NT2/D1 (cell line): ENCODE measurements at regions not wholly inside any gene's neighbourhood (a gene's known extent, or its start where the extent isn't known, plus 50 kb on each side); places are given as distances from the start of the nearest gene placed in this dataset.

ENCODE experiments used
- DNase-seq: peaks from one replicate; pipeline ENCODE4 v3.0.0-alpha.2; 2011; ENCODE audit warnings: low read depth, low spot score
- H3K27me3 ChIP-seq: 2 replicates; pipeline ENCODE4 v1.6.0; 2011; ENCODE audit warnings: mild to moderate bottlenecking; ENCODE audit not compliant: insufficient read length, insufficient read depth
- H3K36me3 ChIP-seq: 2 replicates; pipeline ENCODE4 v1.6.1; 2011; ENCODE audit warnings: mild to moderate bottlenecking, low read length, mixed read lengths; ENCODE audit not compliant: insufficient read depth, insufficient read length
- H3K4me1 ChIP-seq: 2 replicates; pipeline ENCODE4 v1.5.1; 2011; ENCODE audit not compliant: insufficient read depth, insufficient read length
- H3K4me3 ChIP-seq: 2 replicates; pipeline ENCODE4 v1.5.1; 2011; ENCODE audit warnings: low read depth; ENCODE audit not compliant: insufficient read length
- H3K9ac ChIP-seq: 2 replicates; pipeline ENCODE4 v1.6.0; 2011; ENCODE audit warnings: low read depth; ENCODE audit not compliant: insufficient read length
- H3K9me3 ChIP-seq: 2 replicates; pipeline ENCODE4 v1.5.1; 2011; ENCODE audit warnings: mild to moderate bottlenecking, low read length; ENCODE audit not compliant: insufficient read depth
- SUZ12 ChIP-seq: IDR thresholded peaks from 2 replicates; pipeline ENCODE4 v1.6.1; 2011; ENCODE audit not compliant: insufficient read length, insufficient read depth; ENCODE audit errors: extremely low read depth
- YY1 ChIP-seq: IDR thresholded peaks from 2 replicates; pipeline ENCODE4 v1.6.1; 2011; ENCODE audit not compliant: insufficient read length, insufficient read depth
- ZNF274 ChIP-seq: IDR thresholded peaks from 2 replicates; pipeline ENCODE4 v1.6.1; 2011; ENCODE audit warnings: mild to moderate bottlenecking, low read depth, low read length

DNA sequence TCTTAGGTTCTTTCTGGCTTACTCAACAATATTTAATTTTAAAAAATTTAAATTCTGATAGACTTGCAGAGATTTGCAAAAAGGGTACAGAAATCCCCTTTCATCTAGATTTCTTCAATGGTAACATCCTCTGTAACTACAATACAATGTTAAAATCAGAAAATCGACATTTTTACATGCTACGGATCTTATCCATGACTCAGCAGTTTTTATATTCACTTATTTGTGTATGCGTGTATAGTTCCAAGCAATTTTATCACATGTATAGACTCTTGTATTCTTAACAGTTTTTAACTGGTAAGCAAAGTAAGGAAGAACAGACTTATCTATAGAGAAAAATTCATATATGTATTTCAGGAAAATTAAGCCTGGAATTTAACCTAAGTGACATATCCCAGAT lies 256.1 kb upstream of the MEX3C start:
- Histone ChIP-seq H3K9ac (no peak overlapping the region), H3K4me1 (no peaks in the 10 kb centered on the region), H3K27me3 (no peaks in the 10 kb centered on the region), H3K36me3 (no peaks in the 10 kb centered on the region), H3K9me3 (no peaks in the 10 kb centered on the region), H3K4me3 (no peak overlapping the region)
- DNase-seq, result no peak
- TF ChIP-seq SUZ12, result no peak
- no peak for TF ChIP-seq ZNF274
- no peak for TF ChIP-seq YY1

DNA sequence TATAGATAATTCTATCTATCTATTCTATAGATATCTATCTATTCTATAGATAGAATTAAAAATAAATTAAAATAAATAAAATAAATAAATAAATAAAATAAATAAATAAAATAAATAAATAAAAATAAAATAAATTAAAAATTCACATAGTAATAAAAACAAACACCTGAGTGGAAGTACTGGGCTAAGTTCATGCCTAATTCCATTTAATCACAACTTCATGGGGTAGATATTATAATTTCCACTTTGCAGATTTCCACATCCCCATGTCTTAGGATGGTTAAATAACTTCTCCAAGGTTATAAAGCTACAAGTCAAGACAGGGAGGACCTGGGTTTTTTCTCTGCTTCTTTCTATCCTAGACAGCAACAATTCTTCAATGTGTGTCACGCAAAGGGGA lies 261.4 kb upstream of the MEX3C start:
- H3K9ac ChIP-seq, result no peak overlapping the region
- no peak for DNase-seq
- no peak overlapping the region for H3K4me3 ChIP-seq
- H3K27me3 ChIP-seq, result no peaks in the 10 kb centered on the region
- TF ChIP-seq YY1, result no peak
- TF ChIP-seq SUZ12, result no peak
- TF ChIP-seq ZNF274, result no peak
- no peaks in the 10 kb centered on the region for H3K36me3 ChIP-seq
- no peaks in the 10 kb centered on the region for H3K4me1 ChIP-seq
- H3K9me3 ChIP-seq, result no peaks in the 10 kb centered on the region

- DNase-seq, result no peak
- Histone ChIP-seq H3K9me3 (no peaks in the 10 kb centered on the region), H3K27me3 (no peaks in the 10 kb centered on the region), H3K9ac (no peak overlapping the region), H3K36me3 (no peaks in the 10 kb centered on the region), H3K4me3 (no peak overlapping the region), H3K4me1 (no peaks in the 10 kb centered on the region)
- TF ChIP-seq YY1 (no peak), ZNF274 (no peak), SUZ12 (no peak)
These were observed 264.5 kb upstream of the MEX3C start for GRCh38 chr18:51461956-51462355.

DNA sequence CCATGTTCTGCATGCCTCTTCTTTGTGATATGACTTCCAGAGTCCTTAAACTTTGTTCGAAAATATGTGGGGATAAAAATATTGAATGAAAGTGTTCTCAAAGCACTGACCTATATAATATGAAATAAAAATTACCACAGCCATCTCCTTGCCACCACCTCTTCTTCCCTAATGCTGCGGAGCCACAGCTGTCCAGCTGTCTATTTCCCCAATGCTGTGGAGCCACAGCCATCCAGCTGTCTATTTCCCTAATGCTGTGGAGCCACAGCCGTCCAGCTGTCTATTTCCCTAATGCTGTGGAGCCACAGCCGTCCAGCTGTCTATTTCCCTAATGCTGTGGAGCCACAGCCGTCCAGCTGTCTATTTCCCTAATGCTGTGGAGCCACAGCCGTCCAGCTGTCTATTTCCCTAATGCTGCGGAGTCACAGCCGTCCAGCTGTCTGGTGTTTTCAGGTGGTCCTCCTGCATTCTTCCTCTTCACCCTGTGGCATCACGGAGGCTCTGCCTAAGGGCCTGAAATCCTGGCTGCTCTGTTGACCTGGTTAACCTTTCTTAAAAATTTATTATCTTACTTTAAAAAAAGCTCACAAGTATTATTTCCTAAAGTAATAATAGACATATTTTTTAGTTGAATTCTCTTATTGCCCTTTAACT lies 266.1 kb upstream of the MEX3C start:
- no peak overlapping the region for H3K4me3 ChIP-seq
- H3K9me3 ChIP-seq, result no peaks in the 10 kb centered on the region
- H3K36me3 ChIP-seq, result no peaks in the 10 kb centered on the region
- no peaks in the 10 kb centered on the region for H3K4me1 ChIP-seq
- DNase-seq, result no peak
- H3K9ac ChIP-seq, result no peak overlapping the region
- TF ChIP-seq YY1 (no peak), SUZ12 (no peak), ZNF274 (no peak)
- no peaks in the 10 kb centered on the region for H3K27me3 ChIP-seq

DNA sequence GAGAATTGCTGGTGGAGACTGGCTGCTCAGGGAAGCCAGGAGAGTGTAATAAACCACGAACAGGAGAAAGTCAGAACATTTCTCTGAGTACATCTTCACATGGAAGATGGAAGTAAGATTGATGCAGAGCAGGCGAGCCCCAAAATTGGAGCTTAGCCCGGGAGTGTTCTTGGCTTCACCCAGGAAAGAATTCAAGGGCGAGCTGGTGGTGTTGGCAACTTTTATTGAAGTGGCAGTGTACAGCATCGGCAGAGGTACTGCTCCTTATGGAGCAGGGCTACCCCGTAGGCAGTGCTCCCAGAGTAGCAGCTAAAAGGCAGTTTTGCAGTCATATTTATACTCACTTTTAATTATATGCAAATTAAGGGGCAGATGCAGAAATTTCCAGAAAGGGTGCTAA lies 281.4 kb upstream of the MEX3C start:
- H3K9me3 ChIP-seq, result no peaks in the 10 kb centered on the region
- TF ChIP-seq ZNF274 (no peak), SUZ12 (no peak), YY1 (no peak)
- DNase-seq, result no peak
- H3K36me3 ChIP-seq, result no peaks in the 10 kb centered on the region
- no peak overlapping the region for H3K9ac ChIP-seq
- no peak overlapping the region for H3K4me3 ChIP-seq
- H3K4me1 ChIP-seq, result no peaks in the 10 kb centered on the region
- H3K27me3 ChIP-seq, result no peaks in the 10 kb centered on the region

DNA sequence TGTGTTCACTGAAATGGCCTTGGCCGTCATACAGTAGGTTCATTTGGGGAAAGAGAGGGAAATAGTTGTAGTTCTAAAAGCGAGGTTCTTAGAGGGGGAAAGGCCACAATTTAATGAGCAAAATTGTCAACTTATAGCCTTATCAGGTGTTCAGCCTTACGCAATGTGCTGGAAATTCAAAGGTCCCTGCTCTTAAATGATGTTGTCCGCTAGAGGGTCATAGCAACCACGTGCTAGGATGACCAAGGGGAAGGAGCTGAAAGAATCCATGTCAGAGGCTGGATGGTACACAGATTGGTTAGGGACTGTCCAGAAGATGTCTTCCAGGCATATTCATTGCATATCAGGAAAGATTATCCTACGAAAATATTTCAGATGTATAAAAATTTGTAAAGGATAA lies 282.3 kb upstream of the MEX3C start:
- no peak overlapping the region for H3K9ac ChIP-seq
- H3K4me3 ChIP-seq, result no peak overlapping the region
- TF ChIP-seq ZNF274 (no peak), SUZ12 (no peak), YY1 (no peak)
- H3K9me3 ChIP-seq, result no peaks in the 10 kb centered on the region
- H3K36me3 ChIP-seq, result no peaks in the 10 kb centered on the region
- no peaks in the 10 kb centered on the region for H3K4me1 ChIP-seq
- H3K27me3 ChIP-seq, result no peaks in the 10 kb centered on the region
- DNase-seq, result no peak

- DNase-seq, result no peak
- Histone ChIP-seq H3K9ac (no peak overlapping the region), H3K36me3 (no peaks in the 10 kb centered on the region), H3K4me3 (no peak overlapping the region), H3K27me3 (no peaks in the 10 kb centered on the region), H3K4me1 (no peaks in the 10 kb centered on the region), H3K9me3 (no peaks in the 10 kb centered on the region)
- TF ChIP-seq SUZ12 (no peak), YY1 (no peak), ZNF274 (no peak)
These were observed 283.2 kb upstream of the MEX3C start for GRCh38 chr18:51480407-51481261.
